VCaP (cell line): ENCODE measurements at regions not wholly inside any gene's neighbourhood (a gene's known extent, or its start where the extent isn't known, plus 50 kb on each side); places are given as distances from the start of the nearest gene placed in this dataset.

Experiments
- H3K27ac ChIP-seq: fragments of 450-650 bp; 2 replicates; pipeline ENCODE4 v1.5.1; 2017
- TF ChIP-seq, protein P1 (sequence below): fragments of 450-650 bp; conservative IDR thresholded peaks from 2 replicates; pipeline ENCODE4 v1.5.1; 2017; ENCODE audit warnings: mild to moderate bottlenecking, moderate library complexity

DNA sequence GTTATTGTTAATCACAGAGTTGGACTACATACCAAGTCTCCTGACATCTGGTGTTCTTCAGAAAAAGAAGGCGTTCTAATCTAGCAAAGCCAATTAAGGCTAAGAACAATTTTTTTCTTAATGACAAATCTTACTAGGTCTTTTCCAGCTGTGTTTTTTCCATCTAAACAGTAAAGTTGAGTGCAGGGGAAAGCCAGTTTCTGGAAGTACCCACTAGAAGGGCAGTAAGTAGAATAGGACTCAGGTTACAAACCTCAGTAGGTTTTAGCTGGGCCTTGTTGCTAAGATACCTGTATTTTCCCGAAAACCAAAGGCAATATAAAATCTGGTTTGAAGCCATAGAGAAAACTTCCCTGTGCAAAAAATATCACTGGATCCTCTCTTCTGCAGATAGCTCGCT, 351.9 kb downstream of the ETS1 start:
- TF ChIP-seq, protein P1, sequence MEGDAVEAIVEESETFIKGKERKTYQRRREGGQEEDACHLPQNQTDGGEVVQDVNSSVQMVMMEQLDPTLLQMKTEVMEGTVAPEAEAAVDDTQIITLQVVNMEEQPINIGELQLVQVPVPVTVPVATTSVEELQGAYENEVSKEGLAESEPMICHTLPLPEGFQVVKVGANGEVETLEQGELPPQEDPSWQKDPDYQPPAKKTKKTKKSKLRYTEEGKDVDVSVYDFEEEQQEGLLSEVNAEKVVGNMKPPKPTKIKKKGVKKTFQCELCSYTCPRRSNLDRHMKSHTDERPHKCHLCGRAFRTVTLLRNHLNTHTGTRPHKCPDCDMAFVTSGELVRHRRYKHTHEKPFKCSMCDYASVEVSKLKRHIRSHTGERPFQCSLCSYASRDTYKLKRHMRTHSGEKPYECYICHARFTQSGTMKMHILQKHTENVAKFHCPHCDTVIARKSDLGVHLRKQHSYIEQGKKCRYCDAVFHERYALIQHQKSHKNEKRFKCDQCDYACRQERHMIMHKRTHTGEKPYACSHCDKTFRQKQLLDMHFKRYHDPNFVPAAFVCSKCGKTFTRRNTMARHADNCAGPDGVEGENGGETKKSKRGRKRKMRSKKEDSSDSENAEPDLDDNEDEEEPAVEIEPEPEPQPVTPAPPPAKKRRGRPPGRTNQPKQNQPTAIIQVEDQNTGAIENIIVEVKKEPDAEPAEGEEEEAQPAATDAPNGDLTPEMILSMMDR, result no peak
- H3K27ac ChIP-seq, result no peak overlapping the region

- TF ChIP-seq, protein P1, result no peak
- H3K27ac ChIP-seq, result no peak overlapping the region
Measured at GRCh38 chr11:128234143-128234542, 353.2 kb downstream of the ETS1 start.

DNA sequence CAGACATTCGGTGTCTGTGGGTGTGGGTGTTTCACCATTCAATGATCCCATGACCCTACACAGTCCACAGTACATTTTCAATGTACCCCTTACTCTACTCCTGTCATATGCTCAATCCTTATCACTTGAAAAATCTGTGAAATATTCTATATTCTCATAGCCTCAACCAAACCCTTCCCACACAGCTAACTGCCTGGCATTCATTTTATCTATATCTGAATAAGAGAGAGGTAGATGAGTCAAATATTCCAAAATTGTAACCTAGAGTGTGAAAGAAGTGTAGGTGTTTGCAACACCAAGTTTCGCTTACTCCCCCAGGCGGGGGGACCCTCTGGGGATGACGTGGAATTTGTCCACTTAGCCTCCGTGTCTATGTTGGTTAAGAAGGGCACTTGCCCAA, 354.8 kb downstream of the ETS1 start:
- no peak overlapping the region for H3K27ac ChIP-seq
- TF ChIP-seq, protein P1, result no peak

DNA sequence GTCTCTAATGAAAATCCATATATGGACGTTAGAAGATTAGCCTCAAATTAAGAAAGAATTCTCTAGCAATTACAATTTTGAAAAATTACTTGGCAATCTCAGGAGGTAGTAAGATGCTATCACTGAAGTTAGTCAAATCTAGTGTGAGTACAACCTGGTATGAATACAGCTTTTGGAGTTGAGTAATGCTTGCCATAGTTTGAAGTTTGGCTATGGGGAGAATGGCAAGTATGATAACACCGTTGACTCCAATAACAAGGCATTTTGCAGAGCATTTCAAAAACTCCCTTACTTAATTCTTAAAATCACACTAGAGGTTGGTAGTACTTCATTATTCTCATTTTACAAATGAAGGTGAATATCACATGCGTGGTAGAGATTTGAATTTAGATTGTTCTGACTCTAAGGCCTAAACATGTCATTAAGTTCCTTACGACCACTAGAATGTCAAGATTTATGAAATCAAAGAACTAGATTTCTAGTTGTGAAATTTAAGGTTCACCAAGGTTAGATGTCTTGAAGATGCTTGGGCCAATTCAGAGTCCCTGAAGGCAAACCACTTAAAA, 355.4 kb downstream of the ETS1 start:
- no peak overlapping the region for H3K27ac ChIP-seq
- TF ChIP-seq, protein P1, result no peak

DNA sequence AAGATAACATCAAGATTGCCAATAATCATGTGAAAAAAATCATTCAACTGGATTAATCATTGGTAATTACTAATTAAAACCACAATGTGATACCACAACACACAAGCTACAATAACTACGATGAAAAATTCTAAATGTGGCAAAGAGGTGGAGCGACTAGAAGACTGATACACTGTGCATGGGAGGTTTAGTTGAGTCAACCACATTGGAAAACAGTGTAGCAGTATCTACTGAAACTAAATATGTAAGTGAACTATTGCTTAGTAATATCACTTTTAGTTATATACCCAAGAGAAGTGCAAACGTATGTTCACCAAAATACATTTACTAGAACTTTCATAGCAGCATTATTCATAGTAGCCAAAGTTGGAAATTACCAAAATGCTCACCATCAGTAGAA, 359.9 kb downstream of the ETS1 start:
- H3K27ac ChIP-seq, result no peak overlapping the region
- TF ChIP-seq, protein P1, result no peak

- no peak overlapping the region for H3K27ac ChIP-seq
- TF ChIP-seq, protein P1, result no peak
Measured at GRCh38 chr11:128226106-128226716, 361.1 kb downstream of the ETS1 start.

DNA sequence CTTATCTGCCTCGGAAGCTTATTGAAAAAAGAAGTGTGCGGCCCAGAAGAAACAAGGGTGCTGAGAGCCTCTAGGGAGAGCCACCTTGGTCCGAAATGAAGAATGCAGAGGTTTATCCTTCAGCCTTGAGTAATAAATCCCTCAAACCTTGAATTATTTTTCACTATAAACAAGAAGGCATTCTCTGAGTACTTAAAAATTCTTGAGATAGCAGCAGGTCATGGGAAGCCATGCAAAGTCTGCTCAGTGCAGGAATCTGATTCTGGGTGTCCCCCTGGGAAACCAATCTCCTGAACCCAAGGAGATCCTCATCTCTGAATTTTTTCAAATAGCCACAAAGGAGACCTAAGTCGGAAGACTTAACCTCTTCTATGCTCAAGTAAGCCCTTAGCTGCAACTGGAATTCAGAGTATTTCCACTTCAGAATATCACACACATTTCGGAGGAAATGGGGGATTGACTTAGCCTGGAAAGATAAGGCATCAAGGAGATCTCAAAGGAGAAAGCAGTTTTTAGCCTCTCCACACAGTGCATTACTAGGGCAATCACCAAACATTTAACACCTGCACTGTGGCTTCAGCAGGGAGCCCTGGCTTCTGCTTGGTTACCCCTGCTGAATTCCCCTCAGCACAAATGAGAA, 365.0 kb downstream of the ETS1 start:
- TF ChIP-seq, protein P1, result no peak
- H3K27ac ChIP-seq, result no peak overlapping the region
